ENCODE measurements at regions not wholly inside any gene's neighbourhood (a gene's known extent, or its start where the extent isn't known, plus 50 kb on each side); places are given as distances from the start of the nearest gene placed in this dataset.

DNA sequence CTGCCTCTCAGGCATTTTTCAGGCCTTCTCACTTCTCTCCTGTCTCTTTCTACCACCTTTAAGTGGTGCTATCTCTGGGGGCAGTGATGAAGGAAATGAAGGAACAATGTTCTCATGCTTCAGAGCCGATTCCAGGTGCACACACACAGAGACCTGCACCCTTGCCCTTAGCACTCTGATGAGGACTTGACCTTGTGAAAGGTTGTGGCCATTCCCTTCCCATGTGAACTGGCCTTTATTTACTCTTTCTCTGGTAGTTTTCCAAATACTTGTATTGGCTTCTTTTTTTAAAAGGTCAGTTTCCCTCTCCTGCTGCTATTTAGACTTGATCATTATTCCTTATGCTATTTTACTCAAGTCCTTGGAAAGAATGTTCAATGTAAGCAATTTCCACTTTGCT is 188.6 kb downstream of the MDFIC start (continued):
- TF ChIP-seq RELA (IDR thresholded peaks at IDR 0.05; ENCODE audit: borderline replicate concordance, partially characterized antibody) (no peak), SRF (IDR thresholded peaks at IDR 0.05; ENCODE audit: low read depth in 2 of 2, low read length in 2 of 2) (no peak)

DNA sequence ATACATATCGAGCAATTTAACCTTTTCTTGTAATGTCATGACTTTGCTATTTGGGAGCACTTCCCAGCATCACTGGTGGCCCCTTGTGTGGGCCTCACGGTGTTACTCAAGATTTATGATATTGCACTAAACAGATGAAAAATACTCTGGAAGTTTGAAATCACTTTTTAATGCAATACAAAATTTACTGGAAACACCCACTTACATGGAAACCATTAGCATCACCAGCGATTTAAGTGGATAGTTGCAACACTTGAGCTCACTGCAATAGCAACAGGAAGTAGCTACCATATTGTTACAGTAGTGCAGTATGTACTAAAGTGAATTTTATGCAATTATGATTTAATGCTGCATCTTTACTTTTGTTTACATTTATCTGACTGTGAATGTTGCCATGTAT is 184.4 kb downstream of the MDFIC start:
- ChIA-PET SMC1A (ENCODE audit: uncharacterized antibody, unreplicated experiment) (no interaction called here), CTCF (no interaction called here), POLR2A (no interaction called here), RAD21 (ENCODE audit: unreplicated experiment) (no interaction called here)
- Histone ChIP-seq H3K27me3 (replicated peaks in 1 of 2; ENCODE audit: control insufficient read depth in 2 of 2, insufficient read depth in 2 of 2, low read length in 1 of 2) (no peaks in the 10 kb centered on the region), H3K4me1 (ENCODE audit: control insufficient read depth, insufficient read depth, low read length) (no peaks in the 10 kb centered on the region), H3K36me3 (ENCODE audit: control insufficient read depth in 2 of 2, insufficient read depth in 2 of 2, low read length in 1 of 2) (no peaks in the 10 kb centered on the region), H3K9me3 (replicated peaks; ENCODE audit: control insufficient read depth, insufficient read depth, low read length) (no peaks in the 10 kb centered on the region), H3K4me2 (ENCODE audit: control insufficient read depth, insufficient read depth) (no peak overlapping the region), H2AFZ (ENCODE audit: control insufficient read depth, low read depth, low read length) (no peak overlapping the region), H3K27ac (ENCODE audit: control insufficient read depth, insufficient read depth) (no peak overlapping the region), H3K9ac (ENCODE audit: control insufficient read depth, insufficient read depth, low read length) (no peak overlapping the region), H4K20me1 (ENCODE audit: control insufficient read depth, insufficient read depth) (no peaks in the 10 kb centered on the region), H3K79me2 (ENCODE audit: control insufficient read depth, insufficient read depth, low read length) (no peaks in the 10 kb centered on the region), H3K4me3 (no peak overlapping the region)
- no peak for DNase-seq (ENCODE audit: low read depth, low spot score)
- 63% methylated on average over 3 of the region's 3 CpGs for WGBS (ENCODE audit: insufficient coverage, insufficient replicate concordance, low lambda C conversion rate, missing lambda C conversion rate)
- in situ Hi-C loops (cut with MboI) (no loop called here), intact Hi-C loops (cut with micrococcal nuclease; ENCODE audit: unreplicated experiment) (no loop called here)
- no peak for FAIRE-seq
- no peak for ATAC-seq
- no TSS peak for BruUV-seq (replicated peaks)
- TF ChIP-seq BCL11A (IDR thresholded peaks at IDR 0.05; ENCODE audit: low read depth, low read length) (no peak), SMARCA5 (IDR thresholded peaks at IDR 0.05) (no peak), TBL1XR1 (IDR thresholded peaks at IDR 0.05; ENCODE audit: low read depth, low read length) (no peak), CREB1 (IDR thresholded peaks at IDR 0.05; ENCODE audit: low read depth) (no peak), KDM1A (IDR thresholded peaks at IDR 0.05; ENCODE audit: borderline replicate concordance) (no peak)

DNA sequence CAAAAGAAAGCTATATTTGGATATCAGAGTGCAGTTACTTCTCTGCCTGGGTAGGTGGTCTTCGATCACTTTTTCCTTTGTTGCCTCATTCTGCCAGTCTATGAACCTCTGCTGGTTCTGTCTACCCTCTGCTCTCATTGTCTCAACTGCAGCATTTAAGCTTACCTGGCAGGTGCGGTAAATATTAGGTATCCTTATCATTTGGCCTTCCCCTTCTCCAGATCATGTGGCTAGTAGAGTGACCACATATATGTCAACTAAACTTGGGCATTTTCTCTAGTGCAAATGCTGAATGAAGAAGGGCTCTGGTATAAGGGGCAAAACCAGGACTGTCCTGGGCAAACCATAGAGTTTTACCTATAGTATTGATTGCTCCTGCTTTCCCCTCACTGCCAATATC is 180.8 kb downstream of the MDFIC start:
- no peak for TF ChIP-seq TCF3 (IDR thresholded peaks at IDR 0.05; ENCODE audit: borderline replicate concordance, insufficient read depth, low read depth, low read length)
- TF ChIP-seq NRF1 (conservative IDR thresholded peaks at IDR 0.05; ENCODE audit: low read depth, low read length), result no peak
- no peak for TF ChIP-seq CBX5 (IDR thresholded peaks at IDR 0.05; ENCODE audit: low read depth)
- TF ChIP-seq MTA2 (IDR thresholded peaks at IDR 0.05; ENCODE audit: low read depth), result no peak
- Histone ChIP-seq H3K9me3 (replicated peaks; ENCODE audit: control insufficient read depth, insufficient read depth, low read length) (no peaks in the 10 kb centered on the region), H3K79me2 (ENCODE audit: control insufficient read depth, insufficient read depth, low read length) (no peaks in the 10 kb centered on the region), H3K9ac (ENCODE audit: control insufficient read depth, insufficient read depth, low read length) (no peak overlapping the region), H3K27me3 (replicated peaks in 1 of 2; ENCODE audit: control insufficient read depth in 2 of 2, insufficient read depth in 2 of 2, low read length in 1 of 2) (no peaks in the 10 kb centered on the region), H2AFZ (ENCODE audit: control insufficient read depth, low read depth, low read length) (no peak overlapping the region), H4K20me1 (ENCODE audit: control insufficient read depth, insufficient read depth) (no peaks in the 10 kb centered on the region), H3K36me3 (ENCODE audit: control insufficient read depth in 2 of 2, insufficient read depth in 2 of 2, low read length in 1 of 2) (no peaks in the 10 kb centered on the region), H3K4me3 (no peak overlapping the region), H3K4me1 (ENCODE audit: control insufficient read depth, insufficient read depth, low read length) (no peaks in the 10 kb centered on the region), H3K27ac (ENCODE audit: control insufficient read depth, insufficient read depth) (no peak overlapping the region), H3K4me2 (ENCODE audit: control insufficient read depth, insufficient read depth) (no peak overlapping the region)
- WGBS (ENCODE audit: insufficient coverage, insufficient replicate concordance, low lambda C conversion rate, missing lambda C conversion rate), result 28% methylated on average over 2 of the region's 2 CpGs
- in situ Hi-C loops (cut with MboI), result no loop called here
- ChIA-PET RAD21 (ENCODE audit: unreplicated experiment) (no interaction called here), POLR2A (no interaction called here), SMC1A (ENCODE audit: uncharacterized antibody, unreplicated experiment) (interaction anchor here (1.2 kb wide), 2 partner anchors 8 to 237 kb away, joined by 3 to 4 read pairs; no protein-coding TSS in a partner anchor), CTCF (no interaction called here)
- no peak for FAIRE-seq
- intact Hi-C loops (cut with micrococcal nuclease; ENCODE audit: unreplicated experiment), result no loop called here
- BruUV-seq (replicated peaks), result no TSS peak
- DNase-seq (ENCODE audit: low read depth, low spot score), result no peak
- no peak for ATAC-seq
